Mesodermal cell (in vitro differentiated cells): ENCODE measurements at regions not wholly inside any gene's neighbourhood (a gene's known extent, or its start where the extent isn't known, plus 50 kb on each side); places are given as distances from the start of the nearest gene placed in this dataset.

Experiments
- H3K27ac ChIP-seq: 2 replicates; pipeline ENCODE4 v1.7.0; 2013; ENCODE audit warnings: mild to moderate bottlenecking, low read depth, low read length, moderate library complexity; ENCODE audit not compliant: severe bottlenecking
- H3K36me3 ChIP-seq: 2 replicates; pipeline ENCODE4 v1.7.1; 2013; ENCODE audit warnings: mild to moderate bottlenecking, low read length, moderate library complexity; ENCODE audit not compliant: control insufficient read depth, insufficient read depth
- H3K4me1 ChIP-seq: one replicate; pipeline ENCODE4 v1.7.1; 2013; ENCODE audit warnings: mild to moderate bottlenecking, low read length; ENCODE audit not compliant: insufficient read depth, control insufficient read depth, poor library complexity, severe bottlenecking
- H3K4me3 ChIP-seq: 2 replicates; pipeline ENCODE4 v1.7.0; 2013; ENCODE audit warnings: low read length, control low read depth, mild to moderate bottlenecking; ENCODE audit not compliant: insufficient read depth, poor library complexity, severe bottlenecking; ENCODE audit errors: extremely low read depth
- H3K9me3 ChIP-seq: 2 replicates; pipeline ENCODE4 v1.7.1; 2013; ENCODE audit warnings: mild to moderate bottlenecking, low read length, moderate library complexity; ENCODE audit not compliant: control insufficient read depth
- WGBS, 2 experiments: methylation state at CpG; one replicate each; pipeline ENCODE4 v1.1.5; 2013; ENCODE audit warnings: missing lambda C conversion rate in 2 of 2; ENCODE audit not compliant: insufficient coverage in 2 of 2; 5-methylcytosine and 5-hydroxymethylcytosine counted together

GRCh38 chr11:104451197-104451893 is 287.4 kb upstream of the PDGFD start:
- Histone ChIP-seq H3K4me3 (no peak overlapping the region), H3K27ac (no peak overlapping the region), H3K9me3 (no peaks in the 10 kb centered on the region), H3K36me3 (no peaks in the 10 kb centered on the region), H3K4me1 (no peaks in the 10 kb centered on the region)
- 80 to 83% methylated on average over 1 of the region's 4 CpGs for WGBS, 2 experiments

GRCh38 chr11:104443387-104443786 is 279.4 kb upstream of the PDGFD start:
- Histone ChIP-seq H3K9me3 (no peaks in the 10 kb centered on the region), H3K27ac (no peak overlapping the region), H3K36me3 (no peaks in the 10 kb centered on the region), H3K4me1 (no peaks in the 10 kb centered on the region), H3K4me3 (no peak overlapping the region)

- no peak overlapping the region for H3K4me3 ChIP-seq
- H3K4me1 ChIP-seq: no peaks in the 10 kb centered on the region
- WGBS, 2 experiments: no CpG with 5 or more reads among the region's 1 CpG
These were observed 278.4 kb upstream of the PDGFD start for GRCh38 chr11:104442321-104442720.

GRCh38 chr11:104435494-104435893 is 271.5 kb upstream of the PDGFD start:
- Histone ChIP-seq H3K4me1 (no peaks in the 10 kb centered on the region), H3K4me3 (no peak overlapping the region), H3K36me3 (no peaks in the 10 kb centered on the region), H3K9me3 (no peaks in the 10 kb centered on the region), H3K27ac (no peak overlapping the region)

More at GRCh38 chr11:104442321-104442720, 278.4 kb upstream of the PDGFD start:
- Histone ChIP-seq H3K9me3 (no peaks in the 10 kb centered on the region), H3K27ac (no peak overlapping the region), H3K36me3 (no peaks in the 10 kb centered on the region)

GRCh38 chr11:104433751-104434150 is 269.8 kb upstream of the PDGFD start:
- no peak overlapping the region for H3K4me3 ChIP-seq
- H3K27ac ChIP-seq: no peak overlapping the region
- no peaks in the 10 kb centered on the region for H3K36me3 ChIP-seq
- WGBS, 2 experiments: no CpG with 5 or more reads among the region's 3 CpGs
- no peaks in the 10 kb centered on the region for H3K4me1 ChIP-seq
- H3K9me3 ChIP-seq: no peaks in the 10 kb centered on the region

- Histone ChIP-seq H3K36me3 (no peaks in the 10 kb centered on the region), H3K27ac (no peak overlapping the region), H3K4me3 (no peak overlapping the region), H3K4me1 (no peaks in the 10 kb centered on the region), H3K9me3 (no peaks in the 10 kb centered on the region)
- no CpG with 5 or more reads among the region's 1 CpG for WGBS, 2 experiments
These were observed 269.0 kb upstream of the PDGFD start for GRCh38 chr11:104432981-104433380.

- 100% methylated on average over 1 to 2 of the region's 4 CpGs for WGBS, 2 experiments
- no peaks in the 10 kb centered on the region for H3K36me3 ChIP-seq
- H3K4me3 ChIP-seq: no peak overlapping the region
- no peaks in the 10 kb centered on the region for H3K4me1 ChIP-seq
- H3K9me3 ChIP-seq: no peaks in the 10 kb centered on the region
- no peak overlapping the region for H3K27ac ChIP-seq
These were observed 268.6 kb upstream of the PDGFD start for GRCh38 chr11:104432526-104432925.

- 93 to 96% methylated on average over 10 to 16 of the region's 23 CpGs for WGBS, 2 experiments
- Histone ChIP-seq H3K36me3 (no peaks in the 10 kb centered on the region), H3K27ac (no peak overlapping the region), H3K9me3 (no peaks in the 10 kb centered on the region), H3K4me3 (no peak overlapping the region), H3K4me1 (no peaks in the 10 kb centered on the region)
These were observed 258.5 kb upstream of the PDGFD start for GRCh38 chr11:104422324-104422944.

- Histone ChIP-seq H3K9me3 (no peaks in the 10 kb centered on the region), H3K36me3 (no peaks in the 10 kb centered on the region), H3K27ac (no peak overlapping the region), H3K4me3 (no peak overlapping the region), H3K4me1 (no peaks in the 10 kb centered on the region)
- WGBS, 2 experiments: 100% methylated on average over 1 of the region's 2 CpGs
These were observed 246.4 kb upstream of the PDGFD start for GRCh38 chr11:104410336-104410735.

- Histone ChIP-seq H3K9me3 (no peaks in the 10 kb centered on the region), H3K36me3 (no peaks in the 10 kb centered on the region), H3K4me1 (peaks cover 4% of the 10 kb centered on the region), H3K4me3 (no peak overlapping the region), H3K27ac (no peak overlapping the region)
- WGBS, 2 experiments: 100% methylated on average over 1 of the region's 1 CpG; no CpG with 5 or more reads in 1 of the 2 experiments
These were observed 244.7 kb upstream of the PDGFD start for GRCh38 chr11:104408630-104409029.

- Histone ChIP-seq H3K4me3 (no peak overlapping the region), H3K4me1 (peaks cover 15% of the 10 kb centered on the region), H3K27ac (no peak overlapping the region), H3K9me3 (no peaks in the 10 kb centered on the region), H3K36me3 (no peaks in the 10 kb centered on the region)
- WGBS, 2 experiments: no CpG with 5 or more reads among the region's 1 CpG
These were observed 241.3 kb upstream of the PDGFD start for GRCh38 chr11:104405277-104405676.
